ENCODE measurements at regions not wholly inside any gene's neighbourhood (a gene's known extent, or its start where the extent isn't known, plus 50 kb on each side); places are given as distances from the start of the nearest gene placed in this dataset.

DNA sequence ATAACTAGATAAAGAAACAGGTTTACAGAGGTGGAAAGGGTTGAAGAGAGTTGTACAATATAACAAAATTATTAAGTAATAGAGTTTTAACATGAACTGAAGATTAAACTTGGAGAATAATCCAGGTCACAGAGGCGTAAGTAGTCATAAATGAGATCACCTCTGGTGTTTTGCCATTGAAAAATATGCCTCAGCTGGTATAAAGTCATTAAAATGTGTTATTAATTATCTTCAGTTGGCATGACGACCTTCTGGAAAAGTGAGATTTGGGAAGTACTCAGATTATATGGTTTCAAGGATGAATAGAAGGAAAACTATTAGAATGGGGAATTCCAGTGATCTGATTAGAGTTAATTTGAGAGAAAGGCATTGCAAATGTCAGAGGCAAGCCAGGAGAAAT, 237.5 kb upstream of the ANXA10 start:
- TF ChIP-seq POLR2A (IDR thresholded peaks at IDR 0.05): no peak
- no peak for TF ChIP-seq EP300 (IDR thresholded peaks at IDR 0.05)
- TF ChIP-seq, protein P1, sequence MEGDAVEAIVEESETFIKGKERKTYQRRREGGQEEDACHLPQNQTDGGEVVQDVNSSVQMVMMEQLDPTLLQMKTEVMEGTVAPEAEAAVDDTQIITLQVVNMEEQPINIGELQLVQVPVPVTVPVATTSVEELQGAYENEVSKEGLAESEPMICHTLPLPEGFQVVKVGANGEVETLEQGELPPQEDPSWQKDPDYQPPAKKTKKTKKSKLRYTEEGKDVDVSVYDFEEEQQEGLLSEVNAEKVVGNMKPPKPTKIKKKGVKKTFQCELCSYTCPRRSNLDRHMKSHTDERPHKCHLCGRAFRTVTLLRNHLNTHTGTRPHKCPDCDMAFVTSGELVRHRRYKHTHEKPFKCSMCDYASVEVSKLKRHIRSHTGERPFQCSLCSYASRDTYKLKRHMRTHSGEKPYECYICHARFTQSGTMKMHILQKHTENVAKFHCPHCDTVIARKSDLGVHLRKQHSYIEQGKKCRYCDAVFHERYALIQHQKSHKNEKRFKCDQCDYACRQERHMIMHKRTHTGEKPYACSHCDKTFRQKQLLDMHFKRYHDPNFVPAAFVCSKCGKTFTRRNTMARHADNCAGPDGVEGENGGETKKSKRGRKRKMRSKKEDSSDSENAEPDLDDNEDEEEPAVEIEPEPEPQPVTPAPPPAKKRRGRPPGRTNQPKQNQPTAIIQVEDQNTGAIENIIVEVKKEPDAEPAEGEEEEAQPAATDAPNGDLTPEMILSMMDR (IDR thresholded peaks at IDR 0.05): no peak
